ENCODE measurements at regions not wholly inside any gene's neighbourhood (a gene's known extent, or its start where the extent isn't known, plus 50 kb on each side); places are given as distances from the start of the nearest gene placed in this dataset.

DNA sequence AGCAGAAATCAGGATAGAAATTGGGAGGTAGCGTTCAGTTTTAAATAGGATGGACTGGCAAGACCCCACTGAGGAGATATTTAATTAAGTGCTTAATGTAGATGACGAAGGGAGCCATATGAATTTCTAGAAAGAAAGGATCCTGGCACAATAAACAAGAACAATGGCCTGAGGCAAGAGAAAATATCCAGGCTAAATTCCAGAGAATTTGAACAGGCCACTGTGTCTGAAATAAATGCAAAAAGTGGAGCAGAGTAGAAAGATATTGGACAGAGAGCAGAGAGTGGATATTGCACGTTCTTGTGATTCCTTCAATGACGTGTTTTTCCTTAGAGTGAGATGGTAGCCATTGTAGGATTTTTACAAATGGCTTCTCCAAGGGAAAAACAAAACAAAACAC, 1504.8 kb downstream of the C4orf33 start:
- DNase-seq: no peak

DNA sequence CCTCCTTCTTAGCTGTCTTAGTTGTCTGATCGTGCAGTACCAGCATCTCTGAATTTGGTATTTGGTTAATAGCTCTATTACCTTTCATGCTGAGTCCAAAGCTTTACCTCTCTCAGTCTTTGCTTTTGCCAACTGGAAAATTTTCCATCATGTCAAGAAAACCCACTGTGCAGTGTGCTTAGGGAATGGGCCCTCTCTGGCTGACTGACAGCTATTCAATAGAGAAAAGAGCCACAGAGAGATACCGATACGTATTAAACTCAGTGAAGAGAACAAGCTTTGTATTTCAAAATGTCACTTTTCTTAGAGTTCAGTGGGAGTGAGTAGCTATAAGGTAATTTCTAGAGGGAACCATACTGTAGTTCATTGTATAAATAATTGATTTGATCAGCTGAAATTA, 1507.1 kb downstream of the C4orf33 start:
- DNase-seq: no peak

DNA sequence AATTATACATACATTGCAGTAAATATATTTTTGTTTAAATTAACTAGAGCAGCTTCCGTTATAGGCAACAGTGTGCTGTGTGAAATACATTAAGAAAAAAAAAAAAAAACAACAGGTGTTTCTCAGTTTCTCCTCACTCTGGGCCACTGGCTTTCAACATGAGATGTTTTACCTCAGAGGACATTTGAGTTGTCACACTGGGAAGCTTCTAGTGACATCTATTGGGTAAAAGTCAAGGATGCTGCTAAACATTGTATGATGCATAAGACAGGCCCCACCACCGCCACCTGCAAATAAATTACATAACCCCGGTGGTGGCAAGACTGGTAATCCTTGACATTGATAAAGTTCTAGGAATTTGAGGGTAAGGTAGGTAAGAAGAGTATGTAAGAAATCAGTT, 1512.2 kb downstream of the C4orf33 start:
- no peak for DNase-seq

DNA sequence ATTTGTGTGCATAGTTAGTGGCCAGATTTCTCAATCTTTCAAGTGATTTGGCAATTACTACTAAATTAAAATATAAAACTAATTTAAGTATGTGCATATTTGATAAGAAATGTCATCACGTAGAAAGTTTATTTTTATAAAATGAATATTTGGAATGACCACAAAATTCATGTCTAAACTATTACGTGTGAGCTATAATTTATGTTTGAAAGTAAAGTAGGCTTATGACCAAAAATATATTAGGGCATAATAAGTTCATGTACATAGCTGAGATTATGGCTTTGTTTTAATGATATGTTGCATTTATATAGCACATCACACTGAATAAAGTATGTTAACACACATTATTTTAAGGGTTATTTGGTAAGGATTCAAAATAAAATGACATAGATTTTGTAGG, 1532.6 kb downstream of the C4orf33 start:
- DNase-seq: no peak

DNA sequence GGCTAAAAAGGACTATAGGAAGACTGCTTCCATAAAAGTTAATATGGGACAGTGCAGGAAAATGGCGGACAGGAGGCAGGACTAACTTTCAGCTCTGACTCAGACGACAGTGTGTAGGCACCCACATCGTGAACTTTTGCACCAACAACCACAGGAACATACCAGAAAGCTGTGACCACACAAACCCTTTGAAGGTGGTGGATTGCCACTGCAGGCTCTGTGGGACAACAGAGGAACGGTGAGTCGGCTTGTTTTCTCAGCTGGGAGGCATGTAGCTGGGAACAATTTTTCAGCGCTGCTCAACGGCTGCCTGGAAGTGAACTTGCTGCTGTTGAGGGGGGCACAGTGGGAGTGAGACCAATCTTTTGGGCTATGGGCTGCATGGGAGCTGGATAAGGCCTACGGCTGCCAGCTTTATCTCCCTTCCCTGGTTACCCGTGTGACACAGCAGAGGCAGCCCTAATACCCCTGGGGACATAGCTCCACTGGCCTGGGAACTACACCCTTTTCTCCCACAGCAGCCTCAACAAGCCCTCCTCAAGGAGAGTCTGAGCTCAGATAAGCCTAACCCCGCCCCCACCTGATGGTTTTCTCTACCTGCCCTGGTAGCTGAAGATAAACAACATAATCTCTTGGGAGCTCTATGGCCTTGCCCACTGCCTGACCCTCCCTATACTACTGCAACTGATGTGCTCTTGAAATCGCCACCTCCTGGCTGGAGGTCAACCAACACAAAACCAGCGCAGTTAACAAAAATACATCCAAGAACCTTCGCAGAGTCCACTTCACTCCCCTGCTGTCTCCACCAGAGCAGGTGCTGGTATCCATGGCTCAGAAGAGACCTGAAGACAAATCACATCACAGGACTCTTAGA, 1537.0 kb downstream of the C4orf33 start:
- no peak for DNase-seq

DNA sequence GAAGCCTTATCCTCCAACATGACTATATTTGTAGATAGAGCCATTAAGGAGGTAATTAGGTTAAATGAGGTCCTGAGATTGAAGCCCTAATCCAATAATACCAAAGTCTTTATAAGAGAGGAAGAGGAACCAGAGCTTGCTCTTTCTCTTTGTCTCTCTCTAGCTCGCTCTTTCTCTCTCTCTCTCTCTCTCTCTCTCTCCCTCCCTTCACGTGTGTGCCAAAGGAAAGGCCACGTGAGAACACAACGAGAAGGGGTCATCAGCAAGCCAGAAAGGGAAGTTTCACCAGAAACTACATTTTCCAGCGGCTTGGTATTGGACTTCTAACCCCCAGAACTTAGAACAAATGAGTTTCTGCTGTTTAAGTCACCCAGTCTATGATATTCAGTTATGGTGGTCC, 1540.5 kb downstream of the C4orf33 start:
- DNase-seq: no peak

DNA sequence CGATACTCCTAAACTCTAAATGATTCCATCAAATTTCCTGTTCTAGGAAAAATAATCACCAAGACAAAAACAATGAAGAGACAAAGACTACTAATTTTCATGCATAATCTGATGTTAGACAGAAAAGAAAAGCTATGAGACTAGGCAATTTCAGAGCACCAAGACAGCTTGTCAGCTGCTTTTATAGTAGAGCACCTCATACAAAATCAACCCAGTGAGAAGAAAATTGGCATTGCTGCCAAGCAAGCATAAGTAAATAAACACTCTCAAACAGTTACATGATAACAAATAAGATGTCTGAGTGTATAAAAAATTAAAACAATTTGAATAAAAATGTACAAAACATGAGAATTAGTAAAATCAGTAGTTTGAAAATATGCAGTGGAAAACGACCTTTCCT, 1544.6 kb downstream of the C4orf33 start:
- no peak for DNase-seq

DNA sequence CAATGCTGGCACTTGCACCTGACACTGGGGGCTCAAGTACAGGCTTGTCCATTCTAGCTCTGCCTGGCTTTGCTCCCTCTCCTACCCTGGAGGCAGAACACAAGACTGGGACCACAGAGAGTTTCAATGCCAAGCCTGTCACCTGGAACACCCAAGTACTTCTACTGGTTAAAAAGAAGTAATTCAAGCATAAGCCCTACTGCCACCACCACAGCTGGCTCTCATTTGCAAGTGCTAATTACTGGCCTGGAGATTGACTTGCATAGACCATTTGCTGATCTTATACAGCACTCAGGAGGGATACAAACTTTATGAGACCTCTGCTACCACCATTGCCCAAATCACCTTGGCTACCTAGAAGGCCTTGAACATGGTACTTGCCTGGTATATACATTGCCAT, 1550.9 kb downstream of the C4orf33 start:
- DNase-seq: no peak

DNA sequence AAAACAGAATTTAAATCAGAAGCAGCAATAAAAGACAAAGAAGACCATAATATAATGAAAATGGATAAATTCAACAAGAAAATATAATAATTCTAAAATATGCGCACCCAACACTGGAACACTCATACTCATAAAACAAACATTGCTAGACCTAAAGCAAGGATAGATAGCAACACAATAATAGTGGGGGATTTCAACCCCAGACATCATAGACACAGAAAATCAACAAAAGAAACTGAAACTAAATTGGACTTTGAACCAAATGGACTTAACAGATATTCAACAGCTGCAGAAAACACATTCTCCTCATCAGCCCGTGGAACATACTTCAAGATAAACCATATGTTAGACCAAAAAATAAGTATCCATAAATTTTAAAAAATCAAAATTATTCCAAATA, 1552.6 kb downstream of the C4orf33 start:
- no peak for DNase-seq

DNA sequence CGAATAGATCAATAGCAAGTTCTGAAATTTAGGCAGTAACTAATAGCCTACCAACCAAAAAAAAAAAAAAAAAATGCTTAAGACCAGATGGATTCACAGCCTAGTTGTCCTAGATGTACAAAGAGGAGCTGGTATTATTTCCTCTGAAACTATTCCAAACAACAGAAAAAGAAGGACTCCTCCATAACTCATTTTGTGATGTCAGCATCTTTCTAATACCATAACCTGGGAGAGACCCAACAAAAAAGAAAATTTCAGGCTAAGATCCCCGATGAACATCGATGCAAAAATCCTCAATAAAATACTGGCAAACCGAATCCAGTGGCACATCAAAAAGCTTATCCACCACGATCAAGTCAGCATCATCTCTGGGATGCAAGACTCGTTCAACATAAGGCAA, 1557.9 kb downstream of the C4orf33 start:
- no peak for DNase-seq

DNA sequence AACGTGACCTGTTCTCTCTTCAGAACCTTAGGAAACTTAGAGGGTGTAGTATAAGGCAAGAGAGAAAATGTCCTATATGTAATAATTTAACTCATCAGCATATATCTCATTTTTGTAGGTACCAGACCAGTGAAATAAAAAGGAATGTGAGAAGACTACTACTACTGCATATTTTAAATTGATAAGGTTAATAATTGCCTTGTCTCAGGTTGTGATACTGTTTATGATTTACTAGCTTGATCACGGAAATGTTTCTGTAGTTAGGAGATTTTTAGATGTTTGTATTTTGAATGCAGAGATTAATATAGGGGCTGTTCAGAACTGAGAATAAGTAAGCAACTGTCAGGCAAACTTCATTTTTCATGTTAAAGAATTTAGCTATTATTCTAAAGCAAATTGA, 1563.4 kb downstream of the C4orf33 start:
- DNase-seq: no peak

DNA sequence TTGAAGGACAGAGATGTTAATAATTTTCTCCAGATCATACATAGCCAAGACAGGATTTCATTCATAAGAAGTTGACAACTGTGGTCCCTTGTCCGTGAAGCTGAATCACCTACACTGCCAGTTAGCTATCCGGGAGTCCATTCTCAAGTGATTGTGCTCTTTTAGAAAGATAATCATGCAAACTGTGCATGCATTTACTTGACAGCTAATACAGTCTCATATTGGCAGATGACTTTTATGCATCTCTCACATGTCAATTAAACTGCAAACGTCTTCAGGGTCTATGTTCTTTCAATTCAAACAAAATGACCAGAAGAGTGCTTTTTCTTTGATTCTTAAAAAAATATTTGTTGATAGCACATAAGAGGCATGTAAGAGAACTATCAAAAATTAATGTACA, 1572.9 kb downstream of the C4orf33 start:
- DNase-seq: no peak

DNA sequence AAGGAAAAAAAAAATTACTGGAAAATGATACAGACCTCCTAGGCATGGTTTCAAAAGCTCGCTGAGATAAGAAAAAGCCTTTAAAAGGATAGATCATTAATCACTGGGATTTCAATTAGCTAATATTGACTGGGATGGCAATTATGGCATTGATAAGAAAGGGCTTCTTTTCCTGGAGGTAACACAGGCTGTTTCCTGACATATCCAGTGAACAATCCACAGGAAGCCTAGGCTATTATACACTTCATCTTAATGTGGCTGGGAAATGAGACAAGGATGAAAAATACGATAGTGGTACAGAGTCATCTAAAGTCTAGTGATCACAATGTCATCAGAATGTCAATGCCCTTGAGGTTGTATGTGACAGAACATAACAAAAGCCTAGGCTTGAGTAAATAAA, 1579.3 kb downstream of the C4orf33 start:
- no peak for DNase-seq

DNA sequence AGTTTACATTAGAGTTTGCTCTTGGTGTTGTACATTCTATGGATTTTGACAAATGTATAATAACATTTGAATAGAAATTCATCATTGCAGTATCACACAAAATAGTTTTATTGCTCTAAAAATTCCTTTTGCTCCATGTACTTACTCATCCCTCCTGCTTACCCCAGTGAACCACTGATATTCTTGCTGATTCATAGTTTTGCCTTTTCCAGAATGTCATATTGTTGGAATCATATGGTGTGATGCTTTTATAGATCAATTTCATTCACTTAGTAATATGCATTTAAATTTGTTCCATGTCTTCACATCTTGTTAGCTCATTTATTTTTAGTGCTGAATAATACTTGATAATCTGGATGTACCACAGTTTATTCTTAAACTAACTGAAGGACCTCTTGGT, 1593.2 kb downstream of the C4orf33 start:
- no peak for DNase-seq

DNA sequence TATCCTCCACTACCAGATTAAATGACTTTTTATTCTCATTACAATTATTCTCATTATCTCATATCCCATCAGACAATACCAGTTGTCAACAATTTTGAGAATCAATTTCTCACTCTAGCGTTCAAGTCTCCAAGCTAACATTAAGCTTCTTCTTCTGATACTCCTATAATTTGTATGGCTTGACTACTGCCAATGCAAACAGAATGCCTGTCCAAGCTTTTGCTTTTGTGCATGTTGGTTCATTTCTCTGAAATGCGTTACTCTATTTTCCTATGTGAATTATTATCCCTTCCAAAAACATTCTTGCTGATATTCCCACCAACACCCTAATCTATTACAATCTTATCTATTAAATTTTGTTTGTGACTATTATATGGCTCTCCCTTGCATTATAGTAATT, 1602.3 kb downstream of the C4orf33 start:
- DNase-seq: no peak

DNA sequence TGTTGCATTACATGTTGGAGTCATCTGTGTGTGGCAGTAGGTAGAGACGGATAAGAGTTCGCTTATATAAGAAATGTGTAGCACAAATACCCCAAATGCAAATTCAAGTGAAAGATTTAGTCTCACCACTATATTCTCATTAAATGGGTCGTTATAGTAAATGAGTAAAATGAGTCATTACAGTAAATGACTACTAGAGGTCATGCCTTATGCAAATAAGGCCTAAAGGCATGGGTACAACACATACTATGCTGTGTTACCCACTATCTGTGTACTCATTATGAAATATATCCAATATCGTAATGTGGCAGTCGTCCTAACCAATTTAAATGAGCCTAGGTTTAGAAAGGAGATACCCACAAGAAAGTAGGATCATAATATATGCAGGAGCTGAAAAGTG, 1603.1 kb downstream of the C4orf33 start:
- no peak for DNase-seq

DNA sequence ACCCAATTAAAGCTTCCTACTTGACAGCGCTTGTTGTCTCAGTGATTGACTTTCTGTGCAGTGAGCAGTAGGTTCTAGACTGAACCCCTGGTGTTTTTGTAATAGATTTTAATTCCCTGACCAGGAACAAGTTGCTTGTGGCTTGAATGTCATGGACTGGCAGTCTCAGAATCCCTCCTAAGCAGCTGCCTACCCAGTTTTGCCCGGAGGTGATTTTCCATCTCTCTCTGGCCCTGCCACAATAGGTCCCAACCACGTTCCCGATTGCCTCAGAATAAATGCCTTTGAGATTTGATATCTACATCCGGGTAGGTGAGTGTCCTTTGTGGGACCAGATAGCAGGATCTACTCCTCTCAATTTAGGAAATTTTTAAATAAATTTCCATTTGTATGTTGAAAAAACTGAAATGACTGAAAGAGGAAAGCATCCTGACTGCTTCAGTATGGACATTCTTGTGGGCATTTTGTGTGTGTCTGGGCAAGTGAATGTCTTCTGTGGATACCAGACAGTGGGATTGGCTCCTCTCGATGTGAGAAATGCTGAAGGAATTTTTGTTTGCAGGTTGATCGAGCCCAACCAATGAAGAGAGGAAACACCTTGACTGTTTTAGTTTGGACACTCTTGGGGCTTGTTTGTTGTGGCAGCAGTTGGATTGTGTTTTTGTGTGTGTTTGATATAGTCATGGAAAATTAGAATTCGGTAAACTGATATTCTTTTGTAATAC, 1607.4 kb downstream of the C4orf33 start:
- DNase-seq: no peak

DNA sequence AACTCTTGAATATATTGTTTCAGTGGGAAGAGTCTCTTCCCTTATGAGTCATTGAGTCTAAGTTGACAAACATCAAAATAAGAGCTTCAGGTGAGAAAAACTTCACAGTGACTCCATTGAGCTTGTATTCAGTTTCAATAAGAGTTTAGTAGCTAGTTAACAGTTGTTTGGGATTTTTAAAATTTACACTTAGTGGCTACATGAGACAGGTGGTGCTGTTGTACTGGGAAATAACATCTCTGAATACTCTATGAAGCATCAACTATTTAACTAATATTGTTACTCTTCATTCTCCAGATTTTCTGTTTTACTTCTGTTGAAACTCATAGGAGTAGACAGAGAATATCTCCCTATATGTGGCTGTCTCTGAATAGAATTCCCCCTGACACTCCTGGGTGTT, 1609.1 kb downstream of the C4orf33 start:
- no peak for DNase-seq

DNA sequence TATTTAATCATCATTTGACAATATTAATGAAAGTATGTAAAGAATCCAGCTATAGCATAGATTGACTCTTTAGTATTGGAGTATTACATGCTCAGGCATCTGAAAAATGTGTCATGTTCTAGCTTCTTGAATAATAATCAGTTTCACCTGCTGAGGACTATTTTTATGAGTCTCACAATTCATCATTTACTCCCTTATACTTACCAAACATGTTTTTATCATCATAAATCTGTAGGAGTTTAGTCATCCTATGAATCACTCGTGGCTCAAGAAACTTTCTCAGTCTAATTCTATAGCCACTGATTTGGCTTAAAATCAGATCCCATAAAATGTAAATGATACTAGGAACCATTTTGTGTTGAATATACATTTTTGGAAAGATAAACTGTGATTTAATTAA, 1616.1 kb downstream of the C4orf33 start:
- DNase-seq: no peak

DNA sequence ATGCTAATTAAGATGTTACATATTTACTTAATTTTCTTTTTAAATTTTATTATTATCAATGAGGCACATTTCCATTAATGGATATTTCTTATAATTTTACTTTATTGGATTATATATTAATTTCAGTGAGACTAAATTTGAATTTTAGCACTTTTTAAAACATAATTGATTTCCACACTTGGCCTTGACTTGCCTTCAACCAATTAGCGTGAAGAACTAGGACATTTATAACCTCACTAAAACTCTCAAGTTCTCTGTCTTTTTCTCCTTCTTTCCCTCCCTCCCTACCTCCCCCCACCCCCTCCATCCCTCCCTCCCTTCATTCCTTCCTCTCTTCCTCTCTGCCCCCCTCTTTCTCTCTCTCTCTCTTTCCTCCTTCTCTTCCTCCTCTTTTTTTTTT, 1618.1 kb downstream of the C4orf33 start:
- DNase-seq: no peak

DNA sequence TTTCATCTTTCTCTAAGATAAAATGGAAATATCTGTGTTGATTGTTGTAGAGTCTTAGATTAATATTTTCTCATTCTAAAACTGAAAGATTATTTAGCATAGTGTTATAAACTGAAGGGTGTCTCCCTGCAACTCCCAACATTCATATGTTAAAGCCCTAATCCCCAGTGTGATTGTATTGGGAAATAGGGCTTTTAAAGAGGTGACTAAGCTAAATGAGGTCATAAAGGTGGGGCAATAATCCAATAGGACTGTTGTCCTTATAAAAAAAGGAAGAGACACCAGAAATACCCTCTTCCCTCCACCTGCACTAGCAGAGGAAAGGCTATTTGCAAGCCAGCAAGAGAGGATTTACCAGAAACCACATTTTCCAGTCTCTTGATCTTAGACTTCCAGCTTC, 1626.4 kb downstream of the C4orf33 start:
- no peak for DNase-seq

DNA sequence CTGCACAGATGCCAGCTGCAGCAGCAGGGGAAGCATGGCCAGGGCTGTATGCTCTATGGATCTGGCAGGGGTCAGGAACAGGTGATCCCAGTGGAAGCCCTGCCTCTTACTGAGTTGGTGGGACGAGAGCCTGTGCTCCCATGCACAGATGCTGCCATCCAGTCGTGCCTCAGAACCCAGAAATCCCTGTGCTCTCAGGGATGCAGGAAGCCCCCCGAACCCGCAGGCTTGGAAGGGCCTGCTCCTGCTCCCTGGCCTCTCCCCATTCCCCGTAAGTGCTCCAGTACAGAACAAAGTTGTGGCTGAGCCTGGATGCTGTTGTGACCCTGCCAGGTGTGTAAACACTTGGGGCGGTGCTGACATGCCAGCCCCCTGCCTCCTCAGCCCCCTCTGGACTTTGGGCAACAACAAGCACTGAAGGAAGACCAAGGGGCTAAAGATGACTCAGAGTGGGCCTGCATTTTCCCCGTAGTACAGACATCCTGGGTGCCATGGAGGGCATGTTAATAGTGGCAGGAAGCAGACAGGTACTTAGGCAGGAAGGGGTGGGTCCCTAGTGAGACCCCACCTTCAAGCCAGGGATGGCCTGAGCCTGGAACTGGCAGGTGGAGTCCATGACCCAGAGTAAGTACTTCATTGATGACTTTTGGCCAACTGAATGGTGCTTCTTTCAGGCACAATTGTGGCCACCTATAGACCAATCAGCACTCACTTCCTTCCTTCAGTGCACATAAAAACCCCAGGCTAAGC, 1640.7 kb downstream of the C4orf33 start:
- DNase-seq: no peak

Measured in amygdala (tissue), 56 donors.